Astrocyte of the spinal cord (primary cell): ENCODE measurements at regions not wholly inside any gene's neighbourhood (a gene's known extent, or its start where the extent isn't known, plus 50 kb on each side); places are given as distances from the start of the nearest gene placed in this dataset.

Source experiments
- DNase-seq: peaks from one replicate; pipeline ENCODE4 v3.0.0; 2011; ENCODE audit warnings: low read depth, low spot score
- H3K4me3 ChIP-seq: 2 replicates; pipeline ENCODE4 v1.5.1; 2011; ENCODE audit warnings: low read depth, mild to moderate bottlenecking, low read length, moderate library complexity
- in situ Hi-C: cut with HindIII; loops from 2 replicates; pipeline ENCODE4 v1.10.0; 2017; ENCODE audit warnings: low sequenced_read_pairs
- TF ChIP-seq, protein P1 (sequence below): IDR thresholded peaks from 2 replicates; pipeline ENCODE4 v1.5.1; 2012; ENCODE audit warnings: low read depth, mild to moderate bottlenecking, low read length, inconsistent platforms

DNA sequence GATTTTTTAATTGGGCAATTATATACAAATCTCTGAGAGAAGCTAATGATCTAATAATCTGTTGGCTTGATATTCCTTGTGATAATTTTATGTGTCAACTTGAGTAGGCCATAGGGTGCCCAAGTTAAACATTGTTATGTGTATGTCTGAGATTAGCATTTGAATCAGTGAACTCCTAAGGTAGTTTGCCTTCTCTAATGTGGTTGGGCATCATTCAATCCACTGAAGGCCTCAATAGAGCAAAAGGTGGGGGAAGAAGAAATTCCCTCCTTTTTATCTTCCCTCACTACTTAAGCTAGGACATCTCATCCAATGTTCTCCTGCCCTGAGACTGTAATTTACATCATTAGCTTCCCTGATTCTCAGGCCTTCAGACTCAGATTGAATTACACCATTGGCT is 394.5 kb downstream of the LMO4 start:
- in situ Hi-C loops, result no loop called here
- no peak overlapping the region for H3K4me3 ChIP-seq
- DNase-seq, result no peak
- TF ChIP-seq, protein P1, sequence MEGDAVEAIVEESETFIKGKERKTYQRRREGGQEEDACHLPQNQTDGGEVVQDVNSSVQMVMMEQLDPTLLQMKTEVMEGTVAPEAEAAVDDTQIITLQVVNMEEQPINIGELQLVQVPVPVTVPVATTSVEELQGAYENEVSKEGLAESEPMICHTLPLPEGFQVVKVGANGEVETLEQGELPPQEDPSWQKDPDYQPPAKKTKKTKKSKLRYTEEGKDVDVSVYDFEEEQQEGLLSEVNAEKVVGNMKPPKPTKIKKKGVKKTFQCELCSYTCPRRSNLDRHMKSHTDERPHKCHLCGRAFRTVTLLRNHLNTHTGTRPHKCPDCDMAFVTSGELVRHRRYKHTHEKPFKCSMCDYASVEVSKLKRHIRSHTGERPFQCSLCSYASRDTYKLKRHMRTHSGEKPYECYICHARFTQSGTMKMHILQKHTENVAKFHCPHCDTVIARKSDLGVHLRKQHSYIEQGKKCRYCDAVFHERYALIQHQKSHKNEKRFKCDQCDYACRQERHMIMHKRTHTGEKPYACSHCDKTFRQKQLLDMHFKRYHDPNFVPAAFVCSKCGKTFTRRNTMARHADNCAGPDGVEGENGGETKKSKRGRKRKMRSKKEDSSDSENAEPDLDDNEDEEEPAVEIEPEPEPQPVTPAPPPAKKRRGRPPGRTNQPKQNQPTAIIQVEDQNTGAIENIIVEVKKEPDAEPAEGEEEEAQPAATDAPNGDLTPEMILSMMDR, result no peak

DNA sequence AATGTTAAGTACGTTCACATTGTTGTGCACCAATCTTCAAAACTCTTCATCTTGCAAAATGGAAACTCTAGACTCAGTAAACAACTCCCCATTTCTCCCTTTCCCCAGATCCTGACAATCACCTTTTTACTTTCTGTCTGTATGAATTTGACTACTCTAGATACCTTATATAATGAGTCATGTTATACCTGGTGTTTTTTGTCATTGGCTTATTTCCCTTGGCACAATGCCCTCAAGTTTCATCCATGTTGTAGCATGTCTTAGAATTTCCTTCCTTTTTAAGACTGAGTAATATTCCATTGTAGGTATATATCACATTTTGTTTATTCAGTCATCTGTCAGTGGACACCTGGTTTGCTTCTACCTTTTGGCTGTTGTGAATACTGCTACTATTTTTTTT is 399.5 kb downstream of the LMO4 start:
- TF ChIP-seq, protein P1, result no peak
- DNase-seq, result no peak
- no peak overlapping the region for H3K4me3 ChIP-seq
- in situ Hi-C loops, result no loop called here

DNA sequence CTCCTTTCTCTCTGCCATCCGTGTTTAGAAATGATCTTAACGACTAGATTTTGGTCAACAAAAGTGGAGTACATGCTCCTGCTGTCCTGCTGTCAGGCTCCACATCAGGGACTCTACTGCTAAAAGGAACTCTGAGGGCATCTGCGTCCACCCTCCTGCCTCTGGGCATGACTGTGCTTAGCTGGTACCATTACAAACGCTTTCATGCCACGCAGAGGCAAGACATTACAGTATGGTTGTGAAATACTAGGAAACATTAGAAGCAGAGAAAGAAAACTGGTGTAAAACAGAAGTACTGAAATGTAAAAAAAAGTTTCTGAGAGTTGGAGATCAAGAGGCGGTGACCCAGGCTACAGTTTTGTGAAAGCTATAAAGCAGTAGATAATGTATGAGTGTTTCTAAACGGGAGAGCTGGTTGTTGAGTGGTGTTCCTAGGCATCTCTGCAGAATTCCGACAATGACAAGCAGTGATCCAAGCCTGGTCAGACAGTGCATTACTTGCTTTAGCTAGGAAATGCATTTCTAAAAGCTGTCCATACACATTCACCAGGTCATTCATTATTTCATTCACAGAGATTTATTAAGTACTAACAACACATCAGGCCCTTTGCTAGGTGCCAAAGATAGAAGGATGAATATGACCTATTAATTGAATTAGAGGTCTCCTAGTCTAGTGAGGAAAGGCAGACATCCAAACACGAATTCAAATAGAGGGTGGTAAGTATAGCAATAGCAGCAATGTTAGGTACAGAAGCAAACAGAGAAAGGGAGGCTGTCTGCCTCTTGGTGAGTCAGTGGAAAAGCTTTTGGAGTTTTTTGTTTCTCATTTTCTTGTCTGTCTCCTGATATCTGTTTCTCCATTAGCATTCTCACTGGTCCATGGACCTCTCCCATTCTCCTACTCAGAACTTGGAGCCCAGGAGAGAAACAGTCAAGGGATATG is 401.9 kb downstream of the LMO4 start:
- in situ Hi-C loops, result no loop called here
- H3K4me3 ChIP-seq, result no peak overlapping the region
- no peak for DNase-seq
- TF ChIP-seq, protein P1, result no peak

DNA sequence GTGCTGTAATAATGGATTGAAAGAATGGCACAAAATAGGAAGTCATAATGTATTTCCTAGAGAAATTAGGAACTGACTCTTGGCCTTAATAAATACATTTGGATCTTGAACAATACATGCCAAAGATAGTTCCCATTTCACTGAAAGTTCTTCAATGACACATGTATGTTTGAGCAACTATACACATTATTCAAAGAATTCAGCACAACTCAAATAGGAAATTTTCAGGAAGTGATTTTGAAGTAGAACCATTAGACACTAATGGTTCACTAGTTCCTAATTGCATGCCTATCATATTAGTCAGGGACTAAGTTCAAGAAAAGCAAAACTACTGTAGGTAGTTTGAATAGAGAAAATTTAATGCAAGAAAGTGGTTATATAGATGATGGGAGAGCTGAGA is 404.7 kb downstream of the LMO4 start:
- TF ChIP-seq, protein P1, result no peak
- in situ Hi-C loops, result no loop called here
- no peak overlapping the region for H3K4me3 ChIP-seq
- no peak for DNase-seq

DNA sequence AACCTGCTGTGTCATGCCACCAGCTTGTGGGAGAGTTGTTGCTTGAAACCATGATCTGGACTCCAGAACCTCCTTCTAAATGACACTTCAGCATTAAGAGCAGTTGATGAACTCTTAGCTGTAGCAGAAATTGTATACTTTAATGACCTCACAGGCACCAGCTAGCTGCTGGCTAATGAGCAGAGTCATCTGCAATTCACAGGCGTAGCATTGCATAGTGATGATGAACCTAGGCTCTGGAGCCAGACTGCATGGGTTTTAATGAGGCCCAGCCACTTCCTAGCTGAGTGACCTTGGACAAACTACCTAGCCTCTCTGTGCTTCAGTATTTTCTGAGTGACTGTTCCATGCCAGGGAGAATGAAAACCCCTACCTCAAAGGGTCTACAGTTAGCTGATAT is 407.1 kb downstream of the LMO4 start:
- in situ Hi-C loops, result no loop called here
- TF ChIP-seq, protein P1, result no peak
- no peak for DNase-seq
- H3K4me3 ChIP-seq, result no peak overlapping the region

DNA sequence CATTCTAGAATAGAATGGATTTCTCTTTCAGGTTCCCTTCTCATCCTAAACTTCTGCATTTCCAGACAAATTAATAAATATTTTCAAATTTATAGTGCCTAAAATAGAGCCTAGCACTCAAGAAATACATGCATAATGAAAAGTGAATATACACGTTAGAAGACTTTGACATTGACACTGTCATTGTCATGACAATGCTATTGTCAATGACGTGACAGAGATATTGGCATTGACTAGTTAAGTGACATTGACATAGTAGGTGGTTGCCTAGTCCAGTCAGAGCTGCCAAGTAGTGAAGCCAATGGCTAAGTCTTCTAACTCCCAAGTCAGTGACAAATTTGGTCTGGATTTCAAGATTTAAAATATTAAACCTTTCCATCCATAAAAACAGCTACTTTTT is 410.5 kb downstream of the LMO4 start:
- DNase-seq, result no peak
- H3K4me3 ChIP-seq, result no peak overlapping the region
- TF ChIP-seq, protein P1, result no peak
- in situ Hi-C loops, result no loop called here
